ENCODE measurements at regions not wholly inside any gene's neighbourhood (a gene's known extent, or its start where the extent isn't known, plus 50 kb on each side); places are given as distances from the start of the nearest gene placed in this dataset.

DNA sequence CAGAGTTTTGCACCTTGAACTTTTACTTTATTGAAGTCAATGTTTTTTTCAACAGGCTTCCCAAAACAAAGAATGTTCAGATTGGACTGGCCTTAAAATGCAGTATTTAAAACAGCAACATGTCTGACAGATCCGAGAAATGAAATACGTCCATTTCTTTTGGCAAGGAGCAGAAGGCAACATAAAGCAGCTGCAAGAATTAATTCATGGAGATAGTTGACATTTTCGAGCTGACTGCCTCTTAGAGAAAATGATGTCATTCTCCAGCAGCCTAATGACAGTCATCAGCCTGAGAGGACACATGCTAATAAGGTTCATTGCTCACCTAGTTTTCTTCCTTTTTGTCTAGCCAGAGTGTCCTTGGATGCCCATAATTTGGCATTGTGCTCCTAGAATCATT is 232.2 kb upstream of the SEMA6A start:
- Histone ChIP-seq H3K23ac (ENCODE audit: insufficient read length, low read depth, low read length) (no peak overlapping the region), H3K14ac (ENCODE audit: insufficient read depth, low read length) (no peak overlapping the region), H2BK12ac (ENCODE audit: insufficient read length, low read depth, low read length) (no peak overlapping the region), H2BK20ac (ENCODE audit: low read depth, low read length, poor library complexity, severe bottlenecking) (no peak overlapping the region), H2AFZ (ENCODE audit: low read length) (no peak overlapping the region), H3K56ac (ENCODE audit: insufficient read length, low read depth, low read length) (no peak overlapping the region), H3K79me2 (ENCODE audit: insufficient read depth, low read length) (no peaks in the 10 kb centered on the region), H3K23me2 (ENCODE audit: insufficient read length, low read depth, low read length, poor library complexity, severe bottlenecking) (no peaks in the 10 kb centered on the region), H3K9ac (ENCODE audit: extremely low read depth, insufficient read length, low read length) (no peak overlapping the region), H3K18ac (ENCODE audit: insufficient read length, low read depth, low read length) (no peak overlapping the region), H2AK5ac (ENCODE audit: insufficient read length, low read length) (no peak overlapping the region), H3K79me1 (ENCODE audit: insufficient read depth, low read depth, low read length, poor library complexity, severe bottlenecking) (no peaks in the 10 kb centered on the region), H4K8ac (replicated peaks; ENCODE audit: insufficient read length, low read depth, low read length) (no peak overlapping the region), H2BK120ac (ENCODE audit: low read depth, low read length, poor library complexity, severe bottlenecking) (no peak overlapping the region), H2BK15ac (ENCODE audit: low read depth, low read length) (no peak overlapping the region), H3K9me3 (ENCODE audit: control insufficient read depth, low read depth, low read length) (no peaks in the 10 kb centered on the region), H3K4me2 (ENCODE audit: insufficient read depth, insufficient read length, low read length) (no peak overlapping the region), H4K20me1 (ENCODE audit: control insufficient read depth, insufficient read depth, insufficient read length) (no peaks in the 10 kb centered on the region), H2BK5ac (ENCODE audit: insufficient read length, low read length) (no peak overlapping the region), H3K27me3 (ENCODE audit: insufficient read depth, low read length) (no peaks in the 10 kb centered on the region), H3K4me1 (ENCODE audit: insufficient read depth, low read length) (peaks cover 8% of the 10 kb centered on the region; the same call in 1 of the 2 replicates), H3T11ph (ENCODE audit: low read length) (no peak overlapping the region), H4K5ac (ENCODE audit: insufficient read length, low read depth, low read length) (no peak overlapping the region), H4K91ac (ENCODE audit: insufficient read length, low read depth, low read length) (no peak overlapping the region), H3K27ac (ENCODE audit: insufficient read length, low read depth, low read length) (no peak overlapping the region), H3K4ac (ENCODE audit: low read depth, low read length) (no peak overlapping the region)
- TF ChIP-seq, protein P1, sequence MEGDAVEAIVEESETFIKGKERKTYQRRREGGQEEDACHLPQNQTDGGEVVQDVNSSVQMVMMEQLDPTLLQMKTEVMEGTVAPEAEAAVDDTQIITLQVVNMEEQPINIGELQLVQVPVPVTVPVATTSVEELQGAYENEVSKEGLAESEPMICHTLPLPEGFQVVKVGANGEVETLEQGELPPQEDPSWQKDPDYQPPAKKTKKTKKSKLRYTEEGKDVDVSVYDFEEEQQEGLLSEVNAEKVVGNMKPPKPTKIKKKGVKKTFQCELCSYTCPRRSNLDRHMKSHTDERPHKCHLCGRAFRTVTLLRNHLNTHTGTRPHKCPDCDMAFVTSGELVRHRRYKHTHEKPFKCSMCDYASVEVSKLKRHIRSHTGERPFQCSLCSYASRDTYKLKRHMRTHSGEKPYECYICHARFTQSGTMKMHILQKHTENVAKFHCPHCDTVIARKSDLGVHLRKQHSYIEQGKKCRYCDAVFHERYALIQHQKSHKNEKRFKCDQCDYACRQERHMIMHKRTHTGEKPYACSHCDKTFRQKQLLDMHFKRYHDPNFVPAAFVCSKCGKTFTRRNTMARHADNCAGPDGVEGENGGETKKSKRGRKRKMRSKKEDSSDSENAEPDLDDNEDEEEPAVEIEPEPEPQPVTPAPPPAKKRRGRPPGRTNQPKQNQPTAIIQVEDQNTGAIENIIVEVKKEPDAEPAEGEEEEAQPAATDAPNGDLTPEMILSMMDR (conservative IDR thresholded peaks at IDR 0.05), result no peak
- Mint-ChIP-seq H3K36me3 (ENCODE audit: insufficient read depth in 1 of 3, low read depth in 3 of 3) (no peaks in the 10 kb centered on the region; a peak in 1 of 7 replicates), H3K4me3 (no peak overlapping the region; a peak in 1 of 5 replicates), H3K9me3 (no peaks in the 10 kb centered on the region), H3K27ac (no peak overlapping the region), H3K27me3 (ENCODE audit: low read depth) (no peaks in the 10 kb centered on the region), H3K4me1 (peaks cover 18 to 20% of the 10 kb centered on the region in 2 experiments)
- no CpG with 5 or more reads among the region's 3 CpGs for WGBS (ENCODE audit: extremely low coverage, insufficient read length, low lambda C conversion rate)
- DNase-seq, result no peak
